ENCODE measurements at regions not wholly inside any gene's neighbourhood (a gene's known extent, or its start where the extent isn't known, plus 50 kb on each side); places are given as distances from the start of the nearest gene placed in this dataset.

GRCh38 chr6:27019651-27020552 lies 227.6 kb upstream of the PRSS16 start (continued):
- TF ChIP-seq AFF4 (CRISPR knock-in tag; IDR thresholded peaks at IDR 0.05; ENCODE audit: borderline replicate concordance), result no peak
- TF ChIP-seq RELA (CRISPR knock-in tag; IDR thresholded peaks at IDR 0.05; ENCODE audit: borderline replicate concordance), result no peak
- no peak; the same call in 1 of the 2 replicates for TF ChIP-seq CREB1 (CRISPR knock-in tag; IDR thresholded peaks at IDR 0.05)
- TF ChIP-seq ZNF263 (CRISPR knock-in tag; IDR thresholded peaks at IDR 0.05; ENCODE audit: low read depth), result no peak
- TF ChIP-seq ATF6 (CRISPR knock-in tag; IDR thresholded peaks at IDR 0.05), result no peak
- peak; percentile 98 for TF ChIP-seq HMGXB4 (CRISPR knock-in tag; IDR thresholded peaks at IDR 0.05)
- TF ChIP-seq GABPB1 (CRISPR knock-in tag; IDR thresholded peaks at IDR 0.05), result no peak; the same call in 1 of the 2 replicates
- no peak for TF ChIP-seq GRHL2 (CRISPR knock-in tag; IDR thresholded peaks at IDR 0.05; ENCODE audit: insufficient replicate concordance, severe bottlenecking)
- TF ChIP-seq NR1H2 (CRISPR knock-in tag; IDR thresholded peaks at IDR 0.05), result no peak
- TF ChIP-seq CBFB (CRISPR knock-in tag; IDR thresholded peaks at IDR 0.05; ENCODE audit: low read depth), result no peak
- TF ChIP-seq ARID4B (CRISPR knock-in tag; IDR thresholded peaks at IDR 0.05; ENCODE audit: borderline replicate concordance), result no peak; the same call in 1 of the 2 replicates
- TF ChIP-seq E2F1 (CRISPR knock-in tag; IDR thresholded peaks at IDR 0.05), result no peak
- no peak for TF ChIP-seq USF2 (CRISPR knock-in tag; IDR thresholded peaks at IDR 0.05)
- TF ChIP-seq NFATC4 (CRISPR knock-in tag; IDR thresholded peaks at IDR 0.05), result no peak
- no peak for TF ChIP-seq ZNF423 (CRISPR knock-in tag; IDR thresholded peaks at IDR 0.05)
- no peak for TF ChIP-seq TCF7 (CRISPR knock-in tag; IDR thresholded peaks at IDR 0.05; ENCODE audit: low read depth)
- TF ChIP-seq ZNF281 (CRISPR knock-in tag; IDR thresholded peaks at IDR 0.05), result 0 out of 2 replicates have a peak, but pooled peaks have one; percentile 18
- TF ChIP-seq CREM (CRISPR knock-in tag; IDR thresholded peaks at IDR 0.05), result peak; percentile 78; the same call in 1 of the 2 replicates
- no peak for TF ChIP-seq GTF2I (CRISPR knock-in tag; conservative IDR thresholded peaks at IDR 0.05)
- no peak for TF ChIP-seq TEAD4 (CRISPR knock-in tag; IDR thresholded peaks at IDR 0.05)

All from WTC11 (cell line).